ENCODE measurements at regions not wholly inside any gene's neighbourhood (a gene's known extent, or its start where the extent isn't known, plus 50 kb on each side); places are given as distances from the start of the nearest gene placed in this dataset.

DNA sequence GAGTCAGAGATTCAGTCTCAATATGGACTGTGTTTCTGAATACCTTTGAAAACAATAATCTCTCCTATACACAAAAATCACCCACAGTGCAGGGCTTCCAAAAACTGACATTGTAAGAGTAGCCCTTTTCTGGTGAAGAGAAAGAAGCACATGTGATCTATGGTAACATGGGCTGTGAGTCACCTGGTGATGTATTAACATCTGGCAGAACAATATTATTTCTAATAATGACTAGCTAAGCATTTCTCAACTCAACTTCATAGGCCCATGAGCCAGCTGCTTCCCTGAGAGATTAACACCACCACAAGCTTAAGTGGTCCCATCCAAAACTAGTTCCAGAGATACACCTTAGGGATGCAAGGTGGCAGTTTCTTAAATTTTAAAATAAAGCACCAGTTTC, 331.0 kb upstream of the NRP1 start:
- H3K4me3 Mint-ChIP-seq: no peak overlapping the region
- peaks cover 2% of the 10 kb centered on the region for H3K9me3 Mint-ChIP-seq (ENCODE audit: insufficient read depth)
- Histone ChIP-seq H3K79me2 (ENCODE audit: control insufficient read depth, insufficient read depth, low read length) (no peaks in the 10 kb centered on the region), H3K36me3 (replicated peaks in 1 of 2; ENCODE audit: control extremely low read depth in 1 of 2, control insufficient read depth in 1 of 2, extremely low read depth in 1 of 2, insufficient read depth in 2 of 2, low read length in 1 of 2) (no peaks in the 10 kb centered on the region), H3K4me2 (replicated peaks; ENCODE audit: low read depth, low read length, poor library complexity, severe bottlenecking) (no peak overlapping the region), H3K9me3 (ENCODE audit: control extremely low read depth in 1 of 3, control insufficient read depth in 2 of 3, insufficient read depth in 1 of 3, low read length in 2 of 3) (peaks cover 0 to 8% (median 0%) of the 10 kb centered on the region in 3 donors), H3K4me1 (ENCODE audit: control insufficient read depth in 2 of 2, insufficient read depth in 2 of 2, low read length in 2 of 2) (no peaks in the 10 kb centered on the region), H2AFZ (ENCODE audit: insufficient read depth, low read depth, low read length, poor library complexity, severe bottlenecking) (no peak overlapping the region), H4K20me1 (ENCODE audit: control insufficient read depth, insufficient read depth, low read length, poor library complexity, severe bottlenecking) (no peaks in the 10 kb centered on the region), H3K9ac (ENCODE audit: low read length) (no peak overlapping the region), H3K27ac (ENCODE audit: low read length in 2 of 2) (no peak overlapping the region), H3K27me3 (replicated peaks in 1 of 4; ENCODE audit: control extremely low read depth in 1 of 4, control insufficient read depth in 3 of 4, insufficient read depth in 4 of 4, low read length in 3 of 4) (no peaks in the 10 kb centered on the region), H3K4me3 (ENCODE audit: control extremely low read depth in 1 of 5, extremely low read depth in 1 of 5, insufficient read depth in 1 of 5, low read depth in 2 of 5, low read length in 4 of 5) (no peak overlapping the region)
- ATAC-seq (ENCODE audit: low read depth): no peak
- no peak for DNase-seq
- H3K27ac Mint-ChIP-seq: no peak overlapping the region
- intact Hi-C loops (cut with micrococcal nuclease): no loop called here
- POLR2A ChIA-PET: no interaction called here
- CTCF ChIA-PET: no interaction called here
- TF ChIP-seq, protein P1, sequence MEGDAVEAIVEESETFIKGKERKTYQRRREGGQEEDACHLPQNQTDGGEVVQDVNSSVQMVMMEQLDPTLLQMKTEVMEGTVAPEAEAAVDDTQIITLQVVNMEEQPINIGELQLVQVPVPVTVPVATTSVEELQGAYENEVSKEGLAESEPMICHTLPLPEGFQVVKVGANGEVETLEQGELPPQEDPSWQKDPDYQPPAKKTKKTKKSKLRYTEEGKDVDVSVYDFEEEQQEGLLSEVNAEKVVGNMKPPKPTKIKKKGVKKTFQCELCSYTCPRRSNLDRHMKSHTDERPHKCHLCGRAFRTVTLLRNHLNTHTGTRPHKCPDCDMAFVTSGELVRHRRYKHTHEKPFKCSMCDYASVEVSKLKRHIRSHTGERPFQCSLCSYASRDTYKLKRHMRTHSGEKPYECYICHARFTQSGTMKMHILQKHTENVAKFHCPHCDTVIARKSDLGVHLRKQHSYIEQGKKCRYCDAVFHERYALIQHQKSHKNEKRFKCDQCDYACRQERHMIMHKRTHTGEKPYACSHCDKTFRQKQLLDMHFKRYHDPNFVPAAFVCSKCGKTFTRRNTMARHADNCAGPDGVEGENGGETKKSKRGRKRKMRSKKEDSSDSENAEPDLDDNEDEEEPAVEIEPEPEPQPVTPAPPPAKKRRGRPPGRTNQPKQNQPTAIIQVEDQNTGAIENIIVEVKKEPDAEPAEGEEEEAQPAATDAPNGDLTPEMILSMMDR (IDR thresholded peaks at IDR 0.05): no peak
- TF ChIP-seq EZH2 (IDR thresholded peaks at IDR 0.05; ENCODE audit: borderline replicate concordance, insufficient read depth, low read depth, low read length, poor library complexity, severe bottlenecking): no peak
- H3K4me1 Mint-ChIP-seq: no peaks in the 10 kb centered on the region
- no peaks in the 10 kb centered on the region for H3K27me3 Mint-ChIP-seq

DNA sequence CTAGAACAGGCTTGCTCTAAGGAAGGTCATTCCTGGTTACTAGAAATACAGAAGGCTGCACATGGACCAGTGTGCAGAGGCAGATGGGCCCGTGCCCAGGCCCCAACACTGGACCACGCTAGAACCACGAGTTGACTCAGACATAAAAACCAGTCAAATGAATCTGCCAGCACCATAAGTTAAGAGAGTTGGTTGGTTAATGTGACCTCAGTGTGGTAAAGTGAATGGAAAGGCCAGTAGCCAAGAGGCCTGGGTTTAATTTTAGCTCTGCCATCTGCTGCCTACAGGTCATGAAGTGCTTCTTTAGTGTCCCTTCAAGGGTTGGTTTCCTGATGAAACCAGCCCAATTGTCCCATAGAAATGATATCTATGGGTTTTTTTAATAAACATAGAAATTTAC, 329.6 kb upstream of the NRP1 start:
- Histone ChIP-seq H3K4me2 (replicated peaks; ENCODE audit: low read depth, low read length, poor library complexity, severe bottlenecking) (no peak overlapping the region), H4K20me1 (ENCODE audit: control insufficient read depth, insufficient read depth, low read length, poor library complexity, severe bottlenecking) (no peaks in the 10 kb centered on the region), H3K36me3 (replicated peaks in 1 of 2; ENCODE audit: control extremely low read depth in 1 of 2, control insufficient read depth in 1 of 2, extremely low read depth in 1 of 2, insufficient read depth in 2 of 2, low read length in 1 of 2) (no peaks in the 10 kb centered on the region), H3K9me3 (ENCODE audit: control extremely low read depth in 1 of 3, control insufficient read depth in 2 of 3, insufficient read depth in 1 of 3, low read length in 2 of 3) (peaks cover 0 to 8% (median 0%) of the 10 kb centered on the region in 3 donors), H3K9ac (ENCODE audit: low read length) (no peak overlapping the region), H3K4me1 (ENCODE audit: control insufficient read depth in 2 of 2, insufficient read depth in 2 of 2, low read length in 2 of 2) (no peaks in the 10 kb centered on the region), H2AFZ (ENCODE audit: insufficient read depth, low read depth, low read length, poor library complexity, severe bottlenecking) (no peak overlapping the region), H3K27ac (ENCODE audit: low read length in 2 of 2) (no peak overlapping the region), H3K4me3 (ENCODE audit: control extremely low read depth in 1 of 5, extremely low read depth in 1 of 5, insufficient read depth in 1 of 5, low read depth in 2 of 5, low read length in 4 of 5) (no peak overlapping the region), H3K79me2 (ENCODE audit: control insufficient read depth, insufficient read depth, low read length) (no peaks in the 10 kb centered on the region), H3K27me3 (replicated peaks in 1 of 4; ENCODE audit: control extremely low read depth in 1 of 4, control insufficient read depth in 3 of 4, insufficient read depth in 4 of 4, low read length in 3 of 4) (no peaks in the 10 kb centered on the region)
- intact Hi-C loops (cut with micrococcal nuclease): no loop called here
- Mint-ChIP-seq H3K27me3 (no peaks in the 10 kb centered on the region), H3K27ac (no peak overlapping the region), H3K9me3 (ENCODE audit: insufficient read depth) (peaks cover 2% of the 10 kb centered on the region), H3K4me1 (no peaks in the 10 kb centered on the region), H3K4me3 (no peak overlapping the region)
- DNase-seq (no peak), ATAC-seq (ENCODE audit: low read depth) (no peak)
- 69% methylated on average over 3 of the region's 3 CpGs for WGBS (ENCODE audit: insufficient coverage)
- POLR2A ChIA-PET: no interaction called here
- TF ChIP-seq, protein P1 (IDR thresholded peaks at IDR 0.05): no peak
- TF ChIP-seq EZH2 (IDR thresholded peaks at IDR 0.05; ENCODE audit: borderline replicate concordance, insufficient read depth, low read depth, low read length, poor library complexity, severe bottlenecking): no peak
- CTCF ChIA-PET: no interaction called here

All from B cell (primary cell).